Globus pallidus (tissue), 1 donor: ENCODE measurements at regions not wholly inside any gene's neighbourhood (a gene's known extent, or its start where the extent isn't known, plus 50 kb on each side); places are given as distances from the start of the nearest gene placed in this dataset.
A peak's percentile ranks its signal among the peaks of the same experiment; 100 is the strongest.
"Not testable (repeated sequence)": the region's sequence is repeated elsewhere in the genome, so short reads cannot be mapped to it uniquely, and the experiment has no call there.

Experiments
- DNase-seq: peaks from one replicate; pipeline ENCODE4 v3.0.0-alpha.2; 2015; ENCODE audit warnings: low spot score

DNA sequence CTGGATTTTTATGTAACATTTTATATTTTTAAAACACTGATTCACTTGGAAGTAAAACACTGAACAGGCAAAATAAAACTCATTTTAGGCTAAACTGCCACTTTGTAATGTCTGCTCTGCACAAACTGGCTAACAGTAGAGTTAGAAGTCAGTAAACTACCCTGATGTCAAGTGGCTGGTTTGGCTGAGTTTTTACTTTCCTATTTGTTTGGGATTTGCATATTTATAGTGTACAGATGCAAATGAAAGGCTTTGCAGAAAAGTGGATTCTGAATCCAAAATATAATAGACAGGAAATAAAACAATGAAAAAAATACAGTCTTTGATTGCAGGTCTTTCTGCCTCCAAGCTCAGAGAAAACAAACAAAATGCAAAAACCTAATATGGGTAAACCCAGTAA lies 213.1 kb downstream of the CDH26 start:
- no peak for DNase-seq

DNA sequence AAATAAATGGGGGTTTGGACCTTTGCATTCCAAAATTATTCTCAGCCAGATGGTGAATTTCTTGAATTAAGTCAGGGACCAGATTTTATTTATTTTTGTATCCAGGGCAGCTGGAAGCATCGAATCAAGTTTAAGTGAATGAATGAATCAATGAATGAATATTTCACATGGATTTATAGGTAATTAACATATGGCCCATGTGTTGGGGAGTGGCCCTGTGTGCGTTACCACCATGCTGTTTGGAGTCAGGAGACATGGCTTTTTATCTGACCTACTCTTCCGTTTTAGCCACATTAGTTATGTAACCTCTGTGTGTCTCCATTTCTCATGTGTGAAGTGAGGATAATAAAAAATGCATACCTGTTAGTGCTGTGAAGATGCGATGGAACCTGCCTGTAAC lies 213.5 kb downstream of the CDH26 start:
- no peak for DNase-seq

DNA sequence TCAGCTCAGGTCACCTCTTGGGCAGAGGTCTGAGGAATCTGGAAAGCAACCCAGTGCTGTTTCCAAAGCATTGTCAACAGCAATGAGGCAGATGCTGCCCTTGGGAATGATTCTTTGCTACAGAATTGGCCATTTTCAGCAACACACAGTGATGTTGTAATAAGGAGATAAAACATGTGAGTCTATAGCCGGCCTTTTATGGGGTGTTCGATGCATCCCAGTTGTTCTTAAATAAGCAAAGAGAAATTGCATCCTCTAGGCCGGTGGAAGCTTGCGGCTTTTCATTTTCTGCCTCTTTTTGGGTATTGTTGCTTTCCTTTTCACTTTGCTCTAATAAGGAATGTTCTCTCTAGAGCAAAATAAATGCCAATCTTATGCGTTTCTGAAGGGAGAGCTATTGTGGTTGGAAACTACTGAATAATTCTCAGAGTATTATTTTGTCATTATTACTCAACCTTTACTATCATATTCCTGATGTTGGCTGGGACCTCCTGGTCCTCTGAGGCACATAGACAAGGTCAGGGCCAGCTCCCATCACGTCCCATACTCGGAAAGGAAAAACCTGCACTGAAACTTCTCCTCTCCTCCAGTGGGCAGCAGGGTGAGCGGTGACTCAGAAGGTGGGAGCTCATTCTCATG lies 214.2 kb downstream of the CDH26 start:
- DNase-seq, result no peak

DNA sequence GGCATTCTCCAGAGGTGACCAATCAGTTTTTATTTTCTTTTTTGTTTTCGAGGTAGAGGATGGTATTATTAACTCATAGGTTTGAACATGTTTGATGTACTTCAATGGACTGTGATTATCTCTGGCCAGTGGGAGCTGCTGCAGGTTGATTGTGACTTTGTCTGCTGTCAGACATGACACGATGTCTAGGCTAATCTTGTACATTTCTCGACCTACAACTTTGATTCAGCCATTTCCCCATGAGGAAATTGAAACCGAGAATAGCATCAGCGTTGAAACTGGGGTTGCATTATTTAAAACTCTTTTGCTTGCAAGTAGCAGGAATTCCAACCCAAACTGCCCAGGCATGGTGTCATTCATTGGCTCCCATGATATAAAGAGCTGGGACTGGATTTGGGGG lies 218.9 kb downstream of the CDH26 start:
- DNase-seq, result no peak

DNA sequence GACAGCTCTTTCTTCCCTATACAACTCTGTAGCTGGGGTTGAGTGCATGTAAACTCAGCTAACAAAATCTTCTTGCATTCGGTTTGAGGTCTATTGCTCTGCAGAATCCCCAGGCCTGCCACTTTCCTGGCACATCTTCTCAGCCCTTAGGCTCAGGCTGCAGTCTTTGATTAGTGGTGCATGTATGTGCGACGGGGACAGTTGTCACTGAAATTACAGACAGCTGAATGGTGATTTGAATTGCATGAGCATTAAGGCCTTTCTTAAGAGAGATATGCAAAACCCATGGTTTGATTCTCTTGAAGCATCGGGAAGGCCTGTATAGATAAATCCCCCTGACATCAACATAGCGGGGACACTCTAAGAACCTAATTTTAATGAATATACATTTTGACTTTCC lies 222.8 kb downstream of the CDH26 start:
- DNase-seq, result no peak

DNA sequence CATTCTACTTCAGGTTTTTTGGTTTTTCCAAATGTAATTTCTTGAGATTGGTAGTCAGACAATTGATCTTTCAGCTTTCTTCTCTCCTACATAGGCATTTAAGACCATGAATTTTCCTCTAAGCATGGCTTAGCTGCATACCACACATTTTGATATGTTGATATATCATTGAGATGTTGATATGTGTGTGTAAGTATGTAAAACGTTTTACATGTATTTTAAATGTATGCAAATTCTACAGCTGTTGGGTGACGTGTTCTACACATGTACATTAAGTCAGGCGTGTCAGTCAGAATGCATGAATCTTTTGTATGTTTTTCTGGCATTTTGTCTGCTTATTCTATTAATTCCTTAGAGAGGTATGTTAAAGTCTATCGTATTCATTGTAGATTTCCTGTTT lies 228.2 kb downstream of the CDH26 start:
- DNase-seq, result no peak

DNA sequence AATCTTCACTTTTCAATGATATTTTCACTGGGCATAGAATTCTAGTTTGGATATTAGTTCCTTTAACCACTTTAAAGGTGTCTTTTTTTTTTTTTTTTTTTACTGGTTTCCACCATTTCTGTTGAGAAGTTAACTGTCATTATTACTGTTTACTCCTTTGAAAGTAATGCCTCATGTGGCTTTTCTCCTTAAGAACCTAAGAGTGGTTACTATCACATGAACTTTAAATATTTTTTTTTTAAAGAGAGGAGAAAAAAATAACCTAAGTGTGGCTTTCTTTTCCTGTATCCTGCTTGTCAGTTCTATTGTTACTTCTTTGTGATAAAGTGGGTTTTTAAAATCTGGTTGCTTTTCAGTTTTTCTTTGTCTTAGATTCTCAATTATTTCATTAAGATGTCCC lies 229.5 kb downstream of the CDH26 start:
- no peak for DNase-seq

DNA sequence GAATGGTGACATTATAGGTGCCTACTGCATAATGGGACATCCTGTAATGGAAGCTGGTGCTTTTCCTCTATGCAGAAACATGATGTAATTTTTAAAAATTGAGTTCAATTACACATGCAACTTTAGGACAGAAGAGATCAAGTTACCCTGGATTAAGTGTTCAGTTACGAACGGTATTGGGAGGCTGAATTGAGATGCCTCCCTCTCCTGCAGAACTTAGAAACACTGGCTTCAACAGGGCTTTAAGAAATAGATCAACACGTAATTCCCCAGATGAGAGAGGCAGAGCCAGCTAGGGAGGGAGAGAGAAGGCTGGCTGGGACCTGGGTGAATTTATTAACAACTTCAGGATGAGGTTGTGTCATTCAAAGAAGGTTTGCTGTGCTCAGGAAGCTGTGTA lies 232.8 kb downstream of the CDH26 start:
- no peak for DNase-seq

DNA sequence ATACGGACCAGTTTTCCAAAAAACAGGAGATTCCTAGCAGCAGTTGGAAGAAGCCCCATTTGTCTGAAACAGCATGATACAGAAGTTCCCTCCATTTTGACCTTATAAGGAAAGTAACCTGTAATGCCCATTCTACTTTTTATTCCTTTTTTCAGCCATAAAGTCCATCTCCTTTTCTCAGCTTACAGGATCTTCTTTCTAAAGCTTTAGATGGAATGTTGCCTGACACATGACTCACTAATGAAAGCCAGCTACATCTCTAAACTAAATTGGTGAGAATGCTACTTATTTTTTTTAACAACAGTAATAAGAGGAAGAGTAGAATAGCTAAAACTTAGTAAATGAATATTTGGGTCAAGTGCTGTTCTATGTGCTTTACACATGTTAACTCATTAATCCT lies 234.1 kb downstream of the CDH26 start:
- DNase-seq, result no peak

DNA sequence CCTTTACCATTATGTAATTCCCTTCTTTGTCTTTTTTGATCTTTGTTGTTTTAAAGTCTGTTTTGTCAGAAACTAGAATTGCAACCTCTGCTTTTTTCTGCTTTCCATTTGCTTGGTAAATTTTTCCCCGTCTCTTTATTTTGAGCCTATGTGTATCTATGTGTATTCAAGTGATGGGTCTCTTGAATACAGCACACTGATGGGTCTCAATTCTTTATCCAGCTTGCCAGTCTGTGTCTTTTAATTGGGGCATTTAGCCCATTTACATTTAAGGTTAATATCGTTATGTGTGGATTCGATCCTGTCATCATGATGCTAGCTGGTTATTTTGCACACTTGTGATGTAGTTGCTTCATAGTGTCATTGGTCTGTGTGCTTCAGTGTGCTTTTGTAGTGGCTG lies 240.9 kb downstream of the CDH26 start:
- DNase-seq, result not testable (repeated sequence)

DNA sequence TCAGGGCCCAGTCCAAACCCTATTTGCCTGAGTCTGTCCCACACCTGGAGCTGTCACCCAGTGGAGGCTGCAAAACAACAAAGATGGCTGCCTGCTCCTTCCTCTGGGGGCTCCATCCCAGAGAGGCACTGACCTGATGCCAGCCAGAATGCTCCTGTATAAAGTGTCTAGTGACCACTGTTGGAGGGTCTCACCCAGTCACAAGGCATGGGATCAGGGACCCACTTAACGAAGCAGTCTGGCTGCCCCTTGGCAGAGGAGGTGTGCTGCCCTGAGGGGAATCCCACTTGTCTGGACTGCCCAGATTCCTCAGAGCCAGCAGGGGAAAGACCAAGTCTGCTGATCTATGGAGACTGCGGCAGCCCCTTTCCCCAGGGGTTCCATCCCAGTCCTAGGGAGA lies 241.6 kb downstream of the CDH26 start:
- no peak for DNase-seq

DNA sequence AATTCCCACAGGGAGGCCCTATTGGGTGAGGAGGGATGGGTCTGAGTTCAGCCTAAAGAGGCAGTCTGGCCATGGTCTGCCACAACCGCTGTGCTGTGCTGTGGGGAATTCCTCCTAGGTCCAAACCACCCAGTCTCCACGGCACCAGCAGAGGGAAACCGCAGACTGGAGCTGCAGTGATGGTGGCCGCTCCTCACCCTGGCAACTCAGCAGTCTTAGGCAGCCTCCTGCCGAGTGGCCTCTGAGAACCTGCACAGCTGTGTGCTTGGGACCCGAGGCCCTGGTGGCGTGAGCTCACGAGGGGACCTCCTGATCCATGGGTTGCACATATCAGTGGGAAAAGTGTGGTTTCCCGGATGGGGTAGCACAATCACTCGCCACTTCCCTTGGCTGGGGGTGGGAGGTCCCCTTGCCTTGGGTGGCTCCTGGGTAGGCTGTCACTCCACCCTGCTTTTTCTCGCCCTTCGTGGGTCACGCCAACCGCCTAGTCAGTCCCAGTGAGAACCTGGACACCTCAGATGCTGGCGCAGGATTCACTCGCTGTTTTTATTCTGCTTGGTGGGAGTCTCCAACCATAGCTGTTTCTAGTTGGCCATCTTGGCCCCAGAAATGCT lies 242.2 kb downstream of the CDH26 start:
- no peak for DNase-seq

DNA sequence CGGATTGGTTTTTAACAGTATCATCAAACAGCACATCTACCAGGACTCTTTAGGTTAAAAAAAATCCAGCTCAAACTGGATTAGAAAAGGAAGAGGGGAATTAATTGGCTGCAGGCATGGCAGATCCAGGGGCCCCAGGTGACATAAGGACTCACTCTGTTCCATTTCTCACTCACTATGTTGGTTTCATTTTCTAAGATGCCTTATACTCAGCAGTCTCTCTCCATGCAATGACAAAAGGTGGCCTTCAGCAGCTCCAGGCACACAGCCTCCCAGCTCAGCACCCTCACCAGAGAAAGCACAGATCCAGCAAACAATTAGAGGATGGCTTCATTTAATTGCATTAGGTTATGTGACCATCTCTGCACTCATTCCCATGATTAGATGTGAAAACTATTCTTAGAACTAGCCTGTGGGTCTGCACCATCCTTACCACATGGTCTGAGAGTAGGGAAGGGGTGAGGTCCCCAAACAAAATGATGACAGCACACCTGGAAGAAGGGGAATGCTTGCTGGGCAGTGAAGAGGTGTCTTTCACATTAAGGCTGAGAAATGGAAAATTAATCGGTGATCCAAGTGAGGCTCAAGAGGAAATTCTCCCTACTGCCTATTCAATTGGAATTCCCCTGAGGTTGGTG lies 243.1 kb downstream of the CDH26 start:
- DNase-seq, result no peak

DNA sequence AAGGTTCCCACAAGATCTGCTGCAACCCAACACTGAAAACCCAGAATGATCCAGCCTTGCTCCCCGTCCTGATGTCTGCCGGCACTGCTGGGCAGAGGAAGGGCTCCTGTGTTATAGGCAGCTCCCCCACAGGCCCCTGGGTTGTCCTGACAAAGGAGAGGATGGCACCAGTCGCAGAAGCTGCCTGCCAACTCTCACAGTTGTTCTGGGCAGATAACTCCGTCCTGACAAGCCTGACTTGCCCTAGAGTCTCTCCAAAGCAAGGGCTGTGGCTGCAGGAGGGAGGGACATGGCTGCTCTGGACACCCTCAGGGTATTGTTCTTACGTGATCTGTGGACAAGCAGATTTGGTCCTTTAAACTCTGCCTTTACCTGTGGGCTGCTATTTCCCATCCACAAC lies 243.8 kb downstream of the CDH26 start:
- DNase-seq, result no peak

DNA sequence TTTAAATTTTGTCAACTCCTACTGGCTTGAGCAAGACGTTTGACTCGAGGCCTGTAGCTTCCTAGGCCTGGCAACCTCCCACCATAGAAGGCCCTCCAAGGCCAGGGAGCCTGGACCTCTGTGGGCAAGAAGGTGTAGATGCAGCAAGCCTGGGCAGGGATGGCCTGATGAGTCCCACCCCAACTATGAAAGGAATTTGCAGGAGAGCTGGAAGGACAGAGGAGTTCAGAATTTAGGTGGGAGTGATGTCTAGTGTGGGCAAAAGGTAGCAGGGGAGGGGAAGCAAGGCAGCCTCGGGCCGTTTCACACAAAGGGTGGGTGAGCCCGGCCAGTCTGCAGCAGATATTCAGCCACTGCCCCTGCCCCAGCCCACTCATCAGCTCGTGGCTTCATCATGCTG lies 245.2 kb downstream of the CDH26 start:
- DNase-seq, result no peak

DNA sequence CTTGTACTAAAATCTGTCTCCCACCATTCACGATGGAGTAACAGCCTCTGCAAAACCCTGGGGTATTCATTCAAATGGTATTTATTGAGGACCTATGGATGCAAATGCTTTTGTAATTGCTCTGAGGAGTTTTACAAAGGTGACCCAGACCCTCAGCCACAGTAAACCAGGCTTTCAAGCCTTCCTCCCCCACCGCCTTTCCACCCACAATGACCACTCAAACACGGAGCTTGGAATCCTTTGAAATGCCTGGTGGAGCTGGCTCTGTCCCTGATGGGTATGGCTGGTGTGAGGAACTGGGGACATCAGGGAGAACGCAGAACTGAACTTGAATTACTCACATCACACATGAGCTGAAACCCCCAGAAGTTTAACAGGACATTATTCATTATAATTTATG lies 246.4 kb downstream of the CDH26 start:
- DNase-seq, result no peak

DNA sequence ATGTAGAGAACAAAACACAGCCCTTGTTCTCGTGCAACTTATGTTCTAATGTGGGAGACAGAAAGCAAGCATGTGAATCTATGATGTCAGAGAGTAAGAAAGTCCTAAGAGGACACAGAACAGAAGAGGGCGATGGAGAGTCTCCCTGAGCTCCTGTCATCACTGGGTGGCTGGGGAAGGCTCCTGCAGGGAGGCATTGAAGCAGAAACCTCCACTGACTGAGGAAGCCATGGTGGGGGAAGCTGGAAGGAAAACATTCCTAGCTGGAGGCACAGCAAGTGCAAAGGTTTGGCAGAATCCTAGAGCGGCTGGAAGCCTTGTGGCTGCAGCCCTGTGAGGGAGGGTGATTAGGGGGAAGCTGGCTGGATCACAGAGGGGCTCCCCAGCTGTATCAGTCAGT lies 248.0 kb downstream of the CDH26 start:
- no peak for DNase-seq

DNA sequence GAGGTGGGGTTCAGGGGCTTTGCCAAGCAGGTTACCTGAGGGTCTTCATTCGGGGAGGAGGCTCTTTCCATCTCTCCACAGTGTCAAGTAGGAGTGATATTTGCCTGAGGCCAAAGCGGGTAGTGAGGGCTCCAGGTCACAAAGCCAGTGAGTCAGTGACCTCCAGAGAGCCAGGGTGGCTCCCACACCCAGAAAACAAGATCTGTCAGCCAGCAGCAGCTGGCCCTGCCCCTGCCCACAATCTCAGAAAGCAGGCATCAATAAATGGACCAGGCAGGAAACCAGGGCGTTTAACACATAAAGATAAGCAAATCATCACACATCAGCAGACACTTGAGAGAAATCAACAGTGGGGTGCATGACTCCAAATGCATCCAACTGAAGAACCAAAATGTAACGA lies 250.8 kb downstream of the CDH26 start:
- DNase-seq, result no peak

DNA sequence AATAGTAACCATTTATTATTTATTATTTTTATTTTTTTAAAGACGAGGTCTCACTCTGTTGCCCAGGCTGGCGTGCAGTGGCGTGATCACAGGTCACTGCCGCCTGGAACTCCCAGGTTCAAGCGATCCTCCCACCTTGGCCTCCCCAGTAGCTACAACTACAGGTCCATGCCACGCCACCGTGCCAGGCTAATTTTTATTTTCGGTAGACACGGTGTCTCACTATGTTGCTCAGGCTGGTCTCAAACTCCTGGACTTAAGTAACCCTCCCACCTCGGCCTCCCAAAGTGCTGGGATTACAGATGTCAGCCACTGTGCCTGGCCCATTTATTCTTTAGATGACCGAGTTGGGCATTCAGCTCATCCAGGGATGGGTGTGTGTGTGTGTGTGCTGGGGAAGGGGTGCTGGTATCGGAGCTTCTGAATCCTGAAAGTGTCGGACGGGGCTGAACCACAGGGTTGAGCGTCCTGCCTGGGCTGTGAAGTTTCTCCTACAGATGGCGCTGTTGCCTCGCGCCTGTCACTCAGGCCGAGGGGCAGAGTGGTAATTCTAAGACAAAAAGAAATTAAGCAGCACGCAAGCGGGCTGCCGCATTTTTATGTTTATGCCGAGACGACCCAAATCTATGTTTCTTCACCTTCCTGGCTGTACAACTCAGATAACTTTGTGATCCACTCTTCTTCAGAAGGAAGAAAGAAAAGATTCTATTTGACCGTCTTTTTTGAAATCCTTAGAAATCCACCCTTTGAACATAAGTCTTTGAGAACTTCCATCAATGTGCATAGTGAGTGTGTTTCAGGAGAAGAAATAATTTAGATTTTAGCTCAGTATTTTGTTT lies 252.8 kb downstream of the CDH26 start:
- DNase-seq, result peak; percentile 51

DNA sequence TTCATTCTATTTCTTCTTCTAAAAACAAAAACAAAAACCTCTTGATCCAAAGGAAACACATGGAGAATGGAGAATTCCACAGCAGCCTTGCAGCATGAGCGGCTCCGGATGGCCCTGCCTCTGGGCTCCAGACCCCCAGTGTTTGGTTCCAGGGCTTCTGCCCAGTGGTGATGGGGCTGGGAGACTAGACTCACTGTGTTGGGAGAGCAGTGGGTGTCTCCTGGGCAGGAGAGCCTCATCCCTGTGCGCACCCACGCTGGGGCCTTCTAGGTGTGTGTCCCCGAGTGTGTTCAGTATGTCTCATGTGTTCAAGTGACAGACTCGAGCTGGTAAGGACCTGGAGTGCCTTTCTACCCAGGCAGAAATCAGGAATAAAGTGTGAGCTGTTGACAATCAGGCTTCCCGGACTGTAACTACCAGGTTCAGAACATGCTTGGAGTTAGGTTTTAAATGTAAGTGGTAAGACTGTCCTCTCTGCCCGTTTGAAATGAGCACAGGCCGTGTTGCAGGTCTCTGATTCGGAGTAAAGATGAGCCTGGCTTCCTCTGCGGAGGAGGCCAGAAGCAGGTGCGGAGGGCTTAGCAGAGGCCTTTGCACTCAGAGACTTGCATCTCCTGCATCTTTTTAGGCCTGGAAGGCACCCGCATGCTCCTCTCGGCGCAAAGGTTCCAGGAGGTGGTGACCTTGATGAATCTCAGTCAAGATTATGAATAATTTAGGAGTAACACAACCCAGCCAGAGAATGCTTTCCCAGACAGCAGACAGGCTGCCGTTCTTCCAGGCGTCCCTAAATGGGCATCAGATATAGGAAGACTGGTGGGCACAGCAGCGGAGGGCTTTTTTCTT lies 253.6 kb downstream of the CDH26 start:
- DNase-seq, result no peak

DNA sequence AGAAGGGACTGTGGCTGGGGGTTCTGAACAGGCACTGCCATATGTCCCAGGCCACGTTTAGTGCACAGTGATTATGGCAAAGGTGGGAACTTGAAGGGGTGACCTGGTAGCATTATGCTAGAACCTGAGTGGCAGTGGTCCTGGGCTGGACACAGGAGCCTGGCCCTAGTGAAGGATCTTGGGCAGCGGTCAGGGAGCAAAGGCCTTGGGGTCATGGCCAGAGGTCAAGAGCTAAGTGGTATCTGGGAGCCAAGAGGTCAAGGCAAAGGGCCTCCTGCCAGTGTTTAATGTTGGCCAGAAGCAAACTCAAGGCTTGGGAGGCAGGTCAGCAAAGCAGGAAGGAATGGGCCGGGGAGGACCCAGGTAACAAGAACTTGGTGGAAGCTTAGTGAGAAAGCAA lies 254.5 kb downstream of the CDH26 start:
- DNase-seq, result no peak
